ENCODE measurements at regions not wholly inside any gene's neighbourhood (a gene's known extent, or its start where the extent isn't known, plus 50 kb on each side); places are given as distances from the start of the nearest gene placed in this dataset.

- TF ChIP-seq CTCF (IDR thresholded peaks at IDR 0.05; ENCODE audit: borderline replicate concordance, insufficient read depth, low read depth, low read length) = no peak
- no peak overlapping the region for H3K4me3 ChIP-seq (ENCODE audit: low read depth, low read length)
Measured at GRCh38 chr13:44049081-44049945, 169.6 kb downstream of the LACC1 start.

- TF ChIP-seq CTCF (IDR thresholded peaks at IDR 0.05; ENCODE audit: borderline replicate concordance, insufficient read depth, low read depth, low read length) = peak; percentile 36; the same call in 1 of the 2 replicates
- no peak overlapping the region for H3K4me3 ChIP-seq (ENCODE audit: low read depth, low read length)
Measured at GRCh38 chr13:44050450-44051063, 170.9 kb downstream of the LACC1 start.

- no peak overlapping the region for H3K4me3 ChIP-seq (ENCODE audit: low read depth, low read length)
- TF ChIP-seq CTCF (IDR thresholded peaks at IDR 0.05; ENCODE audit: borderline replicate concordance, insufficient read depth, low read depth, low read length) = no peak
Measured at GRCh38 chr13:44051405-44051804, 171.7 kb downstream of the LACC1 start.

- no peak for TF ChIP-seq CTCF (IDR thresholded peaks at IDR 0.05; ENCODE audit: borderline replicate concordance, insufficient read depth, low read depth, low read length)
- H3K4me3 ChIP-seq (ENCODE audit: low read depth, low read length) = no peak overlapping the region
Measured at GRCh38 chr13:44051918-44052675, 172.4 kb downstream of the LACC1 start.

- no peak overlapping the region for H3K4me3 ChIP-seq (ENCODE audit: low read depth, low read length)
- no peak for TF ChIP-seq CTCF (IDR thresholded peaks at IDR 0.05; ENCODE audit: borderline replicate concordance, insufficient read depth, low read depth, low read length)
Measured at GRCh38 chr13:44052780-44053184, 173.1 kb downstream of the LACC1 start.

GRCh38 chr13:44053208-44053607 lies 173.5 kb downstream of the LACC1 start:
- TF ChIP-seq CTCF (IDR thresholded peaks at IDR 0.05; ENCODE audit: borderline replicate concordance, insufficient read depth, low read depth, low read length) = no peak
- H3K4me3 ChIP-seq (ENCODE audit: low read depth, low read length) = no peak overlapping the region
